Thyroid gland (tissue), 4 donors: ENCODE measurements at regions not wholly inside any gene's neighbourhood (a gene's known extent, or its start where the extent isn't known, plus 50 kb on each side); places are given as distances from the start of the nearest gene placed in this dataset.

Experiments used
- CTCF ChIP-seq, 6 experiments: fragments of 200-600 bp in 3 of 6; fragments of 450-650 bp in 3 of 6; sonication (generic) in 3 of 6; IDR thresholded peaks; one replicate each; pipeline ENCODE4 v1.5.1; 2016 to 2019; ENCODE audit warnings: antibody characterized with exemption in 6 of 6, mild to moderate bottlenecking in 2 of 6, inconsistent platforms in 1 of 6, moderate library complexity in 1 of 6
- POLR2A ChIP-seq, 2 donors: fragments of 450-650 bp; IDR thresholded peaks; one replicate each; pipeline ENCODE4 v1.6.1; 2017; ENCODE audit warnings: antibody characterized with exemption in 2 of 2, mild to moderate bottlenecking in 2 of 2, moderate library complexity in 1 of 2

- TF ChIP-seq CTCF (IDR thresholded peaks at IDR 0.05): no peak
- TF ChIP-seq POLR2A (IDR thresholded peaks at IDR 0.05): no peak
These were observed 178.4 kb downstream of the POLR2M start for GRCh38 chr15:57884936-57885335.
